Right lobe of liver (tissue), 6 donors: ENCODE measurements at regions not wholly inside any gene's neighbourhood (a gene's known extent, or its start where the extent isn't known, plus 50 kb on each side); places are given as distances from the start of the nearest gene placed in this dataset.

ENCODE experiments used
- ATAC-seq, 4 donors: fragments of 200-7000 bp; cut with Tn5 transposase; one replicate each; pipeline ENCODE4 v1.9.1; 2020; ENCODE audit warnings: mild to moderate bottlenecking in 4 of 4, moderate library complexity in 4 of 4
- DNase-seq, 3 donors: peaks; one replicate each; pipeline ENCODE4 v3.0.0-alpha.2; 2020
- H3K27ac ChIP-seq, 3 donors: fragments of 200-600 bp; one replicate each; pipeline ENCODE4 v1.8.0; 2022
- H3K27me3 ChIP-seq, 2 donors: fragments of 200-600 bp; one replicate each; pipeline ENCODE4 v1.8.0; 2022
- H3K36me3 ChIP-seq, 4 donors: fragments of 200-600 bp; sonication (generic) in 1 of 4; one replicate each; pipeline versions ENCODE4 v1.5.1 to v1.8.0; 2017 to 2022; ENCODE audit warnings: control low read depth in 1 of 4
- H3K4me1 ChIP-seq, 4 donors: fragments of 200-600 bp; sonication (generic) in 1 of 4; one replicate each; pipeline versions ENCODE4 v1.5.1 to v1.8.0; 2017 to 2022; ENCODE audit warnings: control low read depth in 1 of 4
- H3K4me3 ChIP-seq, 3 donors: fragments of 200-600 bp; one replicate each; pipeline ENCODE4 v1.8.0; 2022
- H3K9me3 ChIP-seq, 4 donors: fragments of 200-600 bp; sonication (generic) in 1 of 4; one replicate each; pipeline versions ENCODE4 v1.5.1 to v1.8.0; 2017 to 2022; ENCODE audit warnings: control low read depth in 1 of 4
- POLR2A ChIP-seq: fragments of 450-650 bp; IDR thresholded peaks from one replicate; pipeline ENCODE4 v1.6.1; 2017; ENCODE audit warnings: antibody characterized with exemption, mild to moderate bottlenecking
- WGBS: methylation state at CpG from one replicate; pipeline ENCODE4 v1.1.6; 2018; ENCODE audit warnings: low coverage, low lambda C conversion rate; ENCODE audit not compliant: insufficient coverage; ENCODE audit errors: missing lambda C conversion rate; 5-methylcytosine and 5-hydroxymethylcytosine counted together
- intact Hi-C, 2 donors: fragments of 100-400 bp; cut with DNase I; formaldehyde crosslinking; loops; one replicate each; pipeline versions ENCODE4 v1.11.2 to v1.14.1; 2022
- TF ChIP-seq, protein P1 (sequence below), 4 donors: fragments of 200-600 bp in 3 of 4; fragments of 450-650 bp in 1 of 4; IDR thresholded peaks; one replicate each; pipeline versions ENCODE4 v1.5.1 to v1.8.0; 2016 to 2022; ENCODE audit warnings: antibody characterized with exemption in 4 of 4, mild to moderate bottlenecking in 2 of 4
- donor health status: DM: no; HTN: yes; CAD: no.
- donor health status: DM: no; HTN: no; CAD: no.
- donor health status: DM: no; HTN: no; CAD: no.
- donor health status: DM: no; HTN: yes; CAD: no.
- donor health status: DM: no; HTN: yes; CAD: no.

DNA sequence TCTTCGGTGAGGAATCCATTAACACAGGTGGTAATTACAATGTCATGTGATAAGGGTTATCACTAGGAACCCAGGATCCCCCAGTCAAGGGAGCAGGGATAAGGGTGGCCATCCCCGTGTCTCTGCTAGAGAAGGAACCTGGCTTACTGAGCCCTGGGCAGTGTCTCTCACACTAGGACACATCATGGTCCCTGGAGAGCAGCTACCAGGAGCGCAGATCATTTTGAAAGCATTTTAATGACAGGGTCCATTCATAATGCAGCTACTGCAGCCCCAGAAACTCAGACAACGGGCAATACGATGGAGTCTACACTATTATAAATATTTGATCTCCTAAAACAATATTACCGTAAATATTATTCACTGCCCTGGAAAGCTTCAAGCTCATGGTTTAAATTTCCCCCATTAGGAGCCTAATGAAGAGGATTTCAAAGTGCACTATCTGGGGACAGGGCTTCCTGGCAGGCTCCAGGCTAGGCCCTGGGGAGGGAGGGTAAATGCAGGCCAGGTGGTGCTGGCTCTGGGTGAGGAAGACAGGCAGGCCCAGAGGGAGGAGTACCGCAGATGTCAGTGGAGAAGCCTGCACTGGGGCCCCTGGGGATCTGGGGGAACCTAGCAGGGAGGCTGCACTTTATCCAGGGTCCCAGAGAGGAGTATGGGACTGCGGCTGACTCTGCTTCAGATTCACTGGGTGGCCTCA is 52.6 kb upstream of the LOXL4 start:
- TF ChIP-seq, protein P1, sequence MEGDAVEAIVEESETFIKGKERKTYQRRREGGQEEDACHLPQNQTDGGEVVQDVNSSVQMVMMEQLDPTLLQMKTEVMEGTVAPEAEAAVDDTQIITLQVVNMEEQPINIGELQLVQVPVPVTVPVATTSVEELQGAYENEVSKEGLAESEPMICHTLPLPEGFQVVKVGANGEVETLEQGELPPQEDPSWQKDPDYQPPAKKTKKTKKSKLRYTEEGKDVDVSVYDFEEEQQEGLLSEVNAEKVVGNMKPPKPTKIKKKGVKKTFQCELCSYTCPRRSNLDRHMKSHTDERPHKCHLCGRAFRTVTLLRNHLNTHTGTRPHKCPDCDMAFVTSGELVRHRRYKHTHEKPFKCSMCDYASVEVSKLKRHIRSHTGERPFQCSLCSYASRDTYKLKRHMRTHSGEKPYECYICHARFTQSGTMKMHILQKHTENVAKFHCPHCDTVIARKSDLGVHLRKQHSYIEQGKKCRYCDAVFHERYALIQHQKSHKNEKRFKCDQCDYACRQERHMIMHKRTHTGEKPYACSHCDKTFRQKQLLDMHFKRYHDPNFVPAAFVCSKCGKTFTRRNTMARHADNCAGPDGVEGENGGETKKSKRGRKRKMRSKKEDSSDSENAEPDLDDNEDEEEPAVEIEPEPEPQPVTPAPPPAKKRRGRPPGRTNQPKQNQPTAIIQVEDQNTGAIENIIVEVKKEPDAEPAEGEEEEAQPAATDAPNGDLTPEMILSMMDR (IDR thresholded peaks at IDR 0.05) = no peak
- TF ChIP-seq POLR2A = no peak

DNA sequence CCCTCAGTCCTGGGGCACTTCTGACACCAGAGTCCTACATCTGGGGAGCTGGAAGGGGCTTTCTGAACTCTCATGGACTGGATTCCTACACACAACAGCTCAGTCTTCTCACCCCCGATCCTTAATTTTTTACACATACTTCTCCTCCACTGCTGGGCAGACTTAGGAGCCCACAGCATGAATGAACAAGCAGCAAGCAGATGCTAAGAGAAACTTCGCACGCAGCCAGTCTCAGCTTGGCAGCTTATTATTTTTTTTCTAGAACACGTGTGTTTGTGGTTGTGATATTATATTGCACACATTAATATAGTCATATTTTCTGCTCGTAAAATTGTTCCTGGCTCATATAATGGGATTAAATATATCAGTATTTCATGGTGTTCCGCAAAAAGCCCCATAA is 50.9 kb upstream of the LOXL4 start:
- WGBS = 76% methylated on average over 6 of the region's 6 CpGs
- Histone ChIP-seq H3K27ac (no peak overlapping the region), H3K36me3 (no peaks in the 10 kb centered on the region), H3K4me1 (no peaks in the 10 kb centered on the region), H3K9me3 (no peaks in the 10 kb centered on the region), H3K4me3 (no peak overlapping the region), H3K27me3 (no peaks in the 10 kb centered on the region)
- intact Hi-C loops = no loop called here
- ATAC-seq (no peak), DNase-seq (no peak)
- TF ChIP-seq, protein P1 (IDR thresholded peaks at IDR 0.05) = no peak
- TF ChIP-seq POLR2A = no peak

More for the DNA sequence above, 52.6 kb upstream of the LOXL4 start:
- Histone ChIP-seq H3K4me3 (no peak overlapping the region), H3K27me3 (no peaks in the 10 kb centered on the region), H3K36me3 (no peaks in the 10 kb centered on the region), H3K27ac (no peak overlapping the region), H3K4me1 (no peaks in the 10 kb centered on the region), H3K9me3 (no peaks in the 10 kb centered on the region)
- intact Hi-C loops = no loop called here
- ATAC-seq = no peak
- 79% methylated on average over 6 of the region's 8 CpGs for WGBS
- no peak for DNase-seq
